Activated T-cell treated with anti-CD3 and anti-CD28 coated beads for 48 hours (primary cell): ENCODE measurements at regions not wholly inside any gene's neighbourhood (a gene's known extent, or its start where the extent isn't known, plus 50 kb on each side); places are given as distances from the start of the nearest gene placed in this dataset.
"Not testable (repeated sequence)": the region's sequence is repeated elsewhere in the genome, so short reads cannot be mapped to it uniquely, and the experiment has no call there.

Experiments
- DNase-seq: peaks from one replicate; pipeline ENCODE4 v3.0.0-alpha.2; 2020; ENCODE audit warnings: low read depth

- no peak for DNase-seq
Measured at GRCh38 chr6:9100869-9101580, 665.7 kb upstream of the SLC35B3 start.

GRCh38 chr6:9095729-9096128 is 660.4 kb upstream of the SLC35B3 start:
- DNase-seq: no peak

DNA sequence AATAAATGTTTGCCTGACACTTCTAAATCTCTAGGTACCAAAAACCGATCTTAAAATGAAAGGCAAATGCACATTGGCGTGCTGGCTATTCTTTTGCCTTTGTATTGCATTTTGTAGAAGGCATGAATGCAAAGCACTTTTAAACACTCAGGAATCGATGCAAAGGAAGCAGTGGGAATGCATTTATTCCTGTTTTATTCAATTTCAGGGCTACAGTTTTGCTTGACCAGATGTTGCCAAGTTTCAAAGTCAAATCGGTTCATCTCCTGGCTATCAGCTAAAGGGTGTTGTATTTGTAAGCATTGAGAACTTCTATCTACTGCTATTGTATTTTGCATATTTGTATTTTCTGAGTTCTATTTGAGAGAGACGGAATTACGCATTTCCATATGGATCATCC is 659.8 kb upstream of the SLC35B3 start:
- no peak for DNase-seq

DNA sequence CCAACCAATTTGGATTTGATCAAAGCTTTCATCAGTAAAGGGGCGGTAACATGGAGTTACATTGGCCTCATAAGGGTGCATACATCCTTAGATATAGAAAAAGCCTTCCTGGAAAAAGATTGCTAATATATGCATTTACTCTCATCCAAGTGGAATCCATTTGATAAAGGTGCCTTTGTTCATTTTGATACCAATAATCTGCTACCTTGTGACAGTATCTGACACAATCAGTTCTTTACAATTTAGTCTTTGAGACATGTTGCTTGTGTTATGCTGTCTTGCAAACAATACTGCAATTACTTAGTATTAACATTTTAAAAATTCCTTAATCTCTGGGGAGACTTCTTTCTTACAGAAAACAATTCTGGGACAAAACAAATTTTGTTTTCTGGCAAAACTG is 654.4 kb upstream of the SLC35B3 start:
- DNase-seq: no peak

DNA sequence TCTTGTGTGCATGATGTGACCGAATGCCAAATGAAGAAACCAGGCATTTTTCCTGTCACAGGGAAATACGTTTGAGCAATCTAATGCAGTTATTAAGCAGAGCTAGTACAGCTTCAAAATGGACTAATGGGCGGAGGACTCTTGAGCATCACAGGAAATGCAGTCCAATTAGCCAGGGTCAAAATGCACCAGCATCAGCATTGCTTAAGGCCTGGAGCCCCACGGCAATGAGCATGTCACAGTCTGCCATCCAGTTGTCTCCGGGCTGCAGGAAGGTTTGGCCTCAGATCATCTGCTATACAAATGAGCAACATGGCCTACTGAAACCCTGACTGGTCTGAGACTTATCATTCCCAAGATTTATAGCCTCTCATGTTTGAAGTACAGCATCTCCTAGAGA is 652.1 kb upstream of the SLC35B3 start:
- no peak for DNase-seq

DNA sequence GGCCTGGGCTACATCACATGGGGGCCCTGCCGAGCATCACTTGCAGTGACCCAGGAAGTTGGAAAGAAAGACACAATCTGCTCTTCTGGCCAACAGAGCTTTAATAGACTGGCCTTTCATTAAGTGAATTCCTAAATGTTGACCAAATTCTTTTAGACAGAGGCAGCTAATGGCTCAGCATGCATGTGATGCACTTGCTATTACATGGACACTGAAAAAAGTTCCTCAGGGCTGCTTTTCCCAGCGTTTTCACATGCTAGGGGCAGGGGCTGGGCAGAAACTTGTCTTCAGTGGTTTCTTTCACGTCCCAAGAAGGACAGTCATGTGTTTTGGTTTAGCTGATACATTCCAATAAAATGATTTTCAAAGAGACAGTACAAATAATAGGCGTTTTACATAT is 651.0 kb upstream of the SLC35B3 start:
- no peak for DNase-seq

- DNase-seq: no peak
Measured at GRCh38 chr6:9085709-9086070, 650.3 kb upstream of the SLC35B3 start.

- DNase-seq: no peak
Measured at GRCh38 chr6:9085054-9085708, 649.8 kb upstream of the SLC35B3 start.

DNA sequence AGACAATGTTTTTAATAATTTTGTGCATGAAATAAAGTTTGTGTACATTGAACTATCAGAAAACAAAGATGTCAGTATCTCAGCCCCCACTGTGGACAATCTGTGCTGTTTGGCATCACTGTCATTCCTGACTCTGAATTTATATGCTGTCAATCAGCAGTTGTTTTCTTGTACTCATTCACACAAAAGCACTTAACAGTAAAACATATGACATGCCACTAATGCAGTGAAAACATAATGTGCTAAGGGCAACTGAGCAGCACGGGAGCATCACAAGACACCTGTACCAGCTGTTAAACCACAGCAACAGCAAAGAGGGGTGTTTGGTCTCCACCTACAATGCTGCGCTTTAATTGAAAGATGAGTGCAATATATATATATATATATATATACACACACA is 647.8 kb upstream of the SLC35B3 start:
- DNase-seq: no peak

- no peak for DNase-seq
Measured at GRCh38 chr6:9066726-9067125, 631.4 kb upstream of the SLC35B3 start.

DNA sequence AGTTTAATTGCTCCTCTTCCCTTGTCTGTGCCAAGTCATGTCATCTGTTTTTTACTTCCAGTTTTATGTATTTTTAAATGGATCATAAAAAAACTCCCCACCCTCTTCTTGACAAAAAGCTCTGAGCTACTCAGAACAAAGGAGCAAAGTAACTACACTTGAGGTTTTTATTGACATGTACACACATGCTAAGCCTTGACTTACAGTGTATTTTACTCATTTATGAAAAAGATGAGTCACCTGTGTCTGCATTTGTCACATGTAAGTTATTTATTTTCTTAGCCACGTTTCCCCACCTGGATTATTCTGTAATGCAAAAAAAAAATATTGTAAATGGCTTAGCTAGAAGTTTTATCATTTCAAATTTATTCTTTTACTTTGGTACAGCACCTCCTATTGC is 628.8 kb upstream of the SLC35B3 start:
- DNase-seq: no peak

DNA sequence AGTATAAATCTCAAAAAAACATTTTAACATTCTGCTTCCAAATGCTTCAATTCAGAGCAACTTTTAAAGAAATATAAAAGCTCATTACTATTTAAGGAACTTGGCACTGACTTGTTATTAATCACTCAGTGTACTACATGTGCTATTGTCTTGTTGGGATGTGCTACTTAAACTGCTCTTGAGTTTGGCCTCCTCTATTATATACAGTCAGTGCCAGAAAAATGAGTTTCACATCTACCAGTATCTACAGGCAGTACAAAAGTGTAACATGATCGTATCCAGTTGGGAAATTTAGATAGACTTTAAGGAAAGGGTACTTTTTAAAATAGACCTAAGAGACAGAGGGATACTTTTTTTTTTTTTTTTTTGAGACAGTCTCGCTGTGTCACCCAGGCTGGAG is 627.3 kb upstream of the SLC35B3 start:
- no peak for DNase-seq

DNA sequence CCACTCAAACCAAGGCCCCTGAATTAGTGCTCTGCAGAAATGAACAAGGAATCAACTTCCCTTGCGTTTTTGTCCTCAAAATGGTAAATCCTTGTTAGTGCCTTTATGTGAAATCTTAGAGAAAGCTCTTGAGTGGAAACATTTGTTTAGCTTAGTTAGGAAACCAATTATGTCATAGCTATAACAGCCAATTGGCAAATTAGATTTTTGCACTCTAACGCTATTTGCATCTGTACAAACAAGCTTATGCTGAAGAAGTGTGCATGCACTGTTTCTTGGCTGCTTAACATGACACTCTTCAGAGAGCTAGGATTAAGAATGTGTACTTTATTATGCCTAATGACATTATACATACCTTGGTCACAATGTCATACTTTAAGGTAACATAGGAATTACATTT is 622.6 kb upstream of the SLC35B3 start:
- DNase-seq: no peak

DNA sequence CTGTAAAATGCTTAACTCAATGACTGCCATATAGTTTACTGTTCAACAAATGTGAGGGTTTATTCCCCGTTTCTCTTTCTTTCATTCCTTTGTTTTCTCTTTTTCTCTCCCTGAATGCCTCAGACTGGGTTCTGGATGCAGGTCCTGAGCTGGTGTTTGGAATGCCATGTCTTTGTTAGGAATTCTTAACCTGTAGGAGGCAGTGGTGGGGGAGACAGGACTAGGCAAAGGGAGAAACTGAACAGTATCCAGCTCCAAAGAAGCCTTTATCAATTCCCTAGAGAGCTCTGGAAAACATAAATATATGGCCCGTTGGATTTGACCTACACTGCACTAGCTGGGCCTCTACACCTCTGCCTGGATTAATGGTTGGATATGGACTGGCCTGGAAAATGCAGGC is 621.2 kb upstream of the SLC35B3 start:
- no peak for DNase-seq

- DNase-seq: no peak
Measured at GRCh38 chr6:9044426-9044825, 609.1 kb upstream of the SLC35B3 start.

- DNase-seq: no peak
Measured at GRCh38 chr6:9040718-9041117, 605.4 kb upstream of the SLC35B3 start.

- DNase-seq: no peak
Measured at GRCh38 chr6:9039258-9039657, 603.9 kb upstream of the SLC35B3 start.

GRCh38 chr6:9028086-9028485 is 592.7 kb upstream of the SLC35B3 start:
- DNase-seq: no peak

DNA sequence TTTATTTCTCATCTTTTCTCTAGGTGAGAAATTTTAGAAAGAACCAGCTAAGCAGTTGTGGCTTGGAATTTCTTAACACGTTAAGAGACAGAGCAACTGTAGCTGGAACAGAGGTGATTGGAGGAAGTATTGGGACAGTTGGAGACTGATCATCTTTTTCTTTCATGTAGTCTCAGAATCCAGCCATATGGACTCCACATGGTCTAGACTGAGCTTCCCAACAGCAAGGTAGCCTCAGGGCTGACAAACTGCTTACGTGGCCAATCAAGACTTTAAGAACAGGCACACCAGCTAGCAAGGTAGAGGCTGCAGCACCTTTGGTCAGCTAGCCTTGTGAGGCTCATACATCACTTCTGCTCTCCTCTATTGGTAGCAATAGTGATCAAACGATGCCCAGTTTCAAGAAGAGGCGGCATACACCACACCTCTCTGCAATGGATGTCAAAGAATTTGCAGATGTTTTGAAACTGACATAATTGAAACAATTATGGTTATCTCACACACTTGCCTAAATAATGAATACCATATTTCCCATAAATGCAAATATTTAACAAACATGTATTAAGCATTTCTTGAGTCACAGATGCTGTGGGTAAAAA is 590.5 kb upstream of the SLC35B3 start:
- no peak for DNase-seq

DNA sequence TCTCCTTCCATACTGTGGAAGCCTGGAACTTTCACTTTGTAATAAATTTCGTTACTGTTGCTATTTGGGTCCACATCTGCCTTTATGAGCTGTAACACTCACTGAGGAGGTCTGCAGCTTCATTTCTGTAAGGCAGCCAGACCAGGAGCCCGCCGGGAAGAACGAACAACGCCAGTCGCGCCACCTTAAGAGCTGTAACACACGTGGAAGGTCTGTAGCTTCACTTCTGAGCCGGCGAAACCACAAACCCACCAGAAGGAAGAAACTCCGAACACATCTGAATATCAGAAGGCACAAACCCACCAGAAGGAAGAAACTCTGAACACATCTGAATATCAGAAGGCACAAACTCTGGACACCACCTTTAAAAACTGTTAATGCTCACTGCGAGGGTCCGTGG is 589.9 kb upstream of the SLC35B3 start:
- no peak for DNase-seq

GRCh38 chr6:9024246-9024645 is 588.9 kb upstream of the SLC35B3 start:
- DNase-seq: not testable (repeated sequence)

- no peak for DNase-seq
Measured at GRCh38 chr6:9020001-9020400, 584.7 kb upstream of the SLC35B3 start.

DNA sequence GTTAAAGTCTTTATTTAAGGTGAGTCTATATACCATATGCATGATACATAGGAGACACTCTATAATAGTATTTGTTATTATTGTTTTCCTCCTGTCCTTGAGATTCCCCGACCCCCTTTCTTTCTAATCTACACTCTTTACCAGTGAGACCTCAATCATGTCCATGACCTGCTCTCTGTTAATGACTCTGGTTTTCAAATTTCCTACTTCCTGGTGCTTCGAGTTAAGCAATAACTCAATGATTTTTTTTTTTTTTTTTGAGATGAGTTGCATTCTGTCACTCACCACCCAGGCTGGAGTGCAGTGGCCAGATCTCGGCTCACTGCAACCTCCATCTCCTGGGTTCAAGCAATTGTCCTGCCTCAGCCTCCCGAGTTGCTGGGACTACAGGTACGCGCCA is 574.6 kb upstream of the SLC35B3 start:
- no peak for DNase-seq

DNA sequence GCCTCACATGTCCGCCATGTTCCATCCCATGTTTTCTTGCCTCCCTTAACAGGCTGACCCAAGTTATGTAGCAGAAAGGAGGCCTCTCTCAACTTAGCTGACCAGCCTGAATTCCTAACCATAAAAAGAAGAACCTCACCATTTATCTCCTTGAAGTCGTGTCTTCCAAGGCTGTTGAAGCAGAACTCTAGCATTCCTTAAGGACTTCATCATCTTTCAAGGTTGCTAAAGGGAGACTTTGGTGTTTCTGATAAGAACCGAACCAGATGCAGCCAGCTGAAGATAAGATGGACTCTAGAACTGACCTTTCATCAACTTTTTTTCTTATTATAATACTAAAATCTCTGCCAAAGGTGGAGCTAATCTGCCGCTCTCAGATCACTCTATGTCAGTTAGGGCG is 571.7 kb upstream of the SLC35B3 start:
- no peak for DNase-seq
